GM12878 (cell line): ENCODE measurements at regions not wholly inside any gene's neighbourhood (a gene's known extent, or its start where the extent isn't known, plus 50 kb on each side); places are given as distances from the start of the nearest gene placed in this dataset.

ENCODE experiments used
- ATAC-seq: fragments of 200-7000 bp; cut with Tn5 transposase; 3 replicates; pipeline ENCODE4 v1.9.1; 2020; ENCODE audit warnings: mild to moderate bottlenecking, moderate library complexity
- BruUV-seq: library from RNA; stranded (reverse); fragments of 400-500 nt; replicated peaks from 2 replicates; lab custom pipeline; 2021; lab: Mats Ljungman, UMichigan
- CTCF ChIA-PET: fragments of 300-600 bp; sonication (Branson Sonifier 250); formaldehyde crosslinking; extraction: SDS; loops from one replicate; lab custom pipeline; 2021; ENCODE audit warnings: inconsistent platforms; lab: Yijun Ruan, JAX
- POLR2A ChIA-PET: fragments of 350-600 bp; formaldehyde crosslinking; extraction: SDS; loops from one replicate; lab custom pipeline; 2021; ENCODE audit warnings: inconsistent platforms; lab: Charles Lee
- RAD21 ChIA-PET: fragments of 300-600 bp; sonication (Branson Sonifier 250); formaldehyde crosslinking; loops from one replicate; lab custom pipeline; 2023; ENCODE audit warnings: antibody characterized with exemption; ENCODE audit not compliant: unreplicated experiment; lab: Charles Lee
- SMC1A ChIA-PET: fragments of 300-600 bp; sonication (Branson Sonifier 250); formaldehyde crosslinking; loops from one replicate; lab custom pipeline; 2023; ENCODE audit not compliant: unreplicated experiment, uncharacterized antibody; lab: Charles Lee
- DNase-seq: peaks from one replicate; pipeline ENCODE4 v3.0.0-alpha.2; 2011; ENCODE audit warnings: low read depth, low spot score
- FAIRE-seq: peaks from 3 replicates; lab custom pipeline; 2011; peaks lifted over from hg19 to GRCh38; lab: Jason Lieb, UNC
- H2AFZ ChIP-seq: 2 replicates; pipeline ENCODE4 v1.6.0; 2011; ENCODE audit warnings: low read depth, low read length, control low read depth; ENCODE audit not compliant: control insufficient read depth
- H3K27ac ChIP-seq: 2 replicates; pipeline ENCODE4 v1.5.1; 2011; ENCODE audit warnings: control low read depth; ENCODE audit not compliant: control insufficient read depth, insufficient read depth
- H3K27me3 ChIP-seq, 2 experiments: replicated peaks in 1 of 2; 2 replicates each; pipeline versions ENCODE4 v1.6.0 to v1.6.1; 2011; ENCODE audit warnings: low read length in 1 of 2; ENCODE audit not compliant: control insufficient read depth in 2 of 2, insufficient read depth in 2 of 2
- H3K36me3 ChIP-seq, 2 experiments: 2 replicates each; pipeline ENCODE4 v1.5.1; 2011; ENCODE audit warnings: low read length in 1 of 2; ENCODE audit not compliant: control insufficient read depth in 2 of 2, insufficient read depth in 2 of 2
- H3K4me1 ChIP-seq: 2 replicates; pipeline ENCODE4 v1.6.1; 2011; ENCODE audit warnings: mild to moderate bottlenecking, low read length, moderate library complexity, mixed read lengths; ENCODE audit not compliant: control insufficient read depth, insufficient read depth
- H3K4me2 ChIP-seq: 2 replicates; pipeline ENCODE4 v1.6.0; 2011; ENCODE audit warnings: control low read depth; ENCODE audit not compliant: control insufficient read depth, insufficient read depth
- H3K4me3 ChIP-seq: fragments of 200-600 bp; sonication (generic); 2 replicates; pipeline ENCODE4 v1.5.1; 2016
- H3K79me2 ChIP-seq: 2 replicates; pipeline ENCODE4 v1.6.0; 2011; ENCODE audit warnings: low read length; ENCODE audit not compliant: control insufficient read depth, insufficient read depth
- H3K9ac ChIP-seq: 2 replicates; pipeline ENCODE4 v1.8.0; 2011; ENCODE audit warnings: low read length, control low read depth, mixed read lengths; ENCODE audit not compliant: control insufficient read depth, insufficient read depth
- H3K9me3 ChIP-seq: replicated peaks from 3 replicates; pipeline ENCODE4 v1.5.1; 2011; ENCODE audit warnings: mild to moderate bottlenecking, low read length; ENCODE audit not compliant: control insufficient read depth, insufficient read depth
- H4K20me1 ChIP-seq: 2 replicates; pipeline ENCODE4 v1.6.0; 2011; ENCODE audit not compliant: control insufficient read depth, insufficient read depth
- EP300 ChIP-seq, 2 experiments: fragments of 150-350 bp in 1 of 2; IDR thresholded peaks; 2 replicates each; pipeline ENCODE4 v1.6.1; 2011 to 2012; ENCODE audit warnings: low read depth in 2 of 2, low read length in 2 of 2, borderline replicate concordance in 1 of 2, improper control_type of control experiment in 1 of 2, inconsistent platforms in 1 of 2; ENCODE audit not compliant: control insufficient read depth in 1 of 2
- IKZF1 ChIP-seq: fragments of 450-650 bp; conservative IDR thresholded peaks from 2 replicates; pipeline ENCODE4 v1.6.1; 2017; ENCODE audit warnings: antibody characterized with exemption, mild to moderate bottlenecking
- IRF5 ChIP-seq: fragments of 450-650 bp; IDR thresholded peaks from 2 replicates; pipeline ENCODE4 v1.6.1; 2017; ENCODE audit warnings: borderline replicate concordance
- JUND ChIP-seq: IDR thresholded peaks from 2 replicates; pipeline ENCODE4 v1.6.1; 2012; ENCODE audit warnings: low read depth, mild to moderate bottlenecking, low read length, improper control_type of control experiment, moderate library complexity
- MTA2 ChIP-seq: fragments of 450-650 bp; IDR thresholded peaks from 2 replicates; pipeline ENCODE4 v1.6.1; 2016; ENCODE audit warnings: low read depth, mild to moderate bottlenecking, moderate library complexity
- RAD21 ChIP-seq: IDR thresholded peaks from 2 replicates; pipeline ENCODE4 v1.6.1; 2011; ENCODE audit warnings: mild to moderate bottlenecking, low read depth, low read length, moderate library complexity; ENCODE audit not compliant: insufficient read depth
- SMC3 ChIP-seq: IDR thresholded peaks from 2 replicates; pipeline ENCODE4 v1.6.1; 2011; ENCODE audit warnings: low read length, improper control_type of control experiment, borderline replicate concordance
- SRF ChIP-seq, 2 experiments: IDR thresholded peaks; 2 replicates each; pipeline ENCODE4 v1.6.1; 2011; ENCODE audit warnings: low read depth in 2 of 2, low read length in 2 of 2, mild to moderate bottlenecking in 1 of 2, moderate library complexity in 1 of 2
- TCF12 ChIP-seq: IDR thresholded peaks from 2 replicates; pipeline ENCODE4 v1.6.1; 2011; ENCODE audit warnings: low read depth, mild to moderate bottlenecking, low read length
- WGBS: methylation state at CpG from one replicate; pipeline ENCODE4 v1.1.6; 2016; ENCODE audit warnings: low lambda C conversion rate; ENCODE audit not compliant: insufficient replicate concordance, insufficient coverage; ENCODE audit errors: missing lambda C conversion rate; 5-methylcytosine and 5-hydroxymethylcytosine counted together
- in situ Hi-C: fragments of 300-500 bp; cut with MboI; formaldehyde crosslinking; loops from 9 replicates; pipeline ENCODE4 v1.14.3; 2018; ENCODE audit warnings: mixed read lengths
- intact Hi-C: fragments of 100-400 bp; cut with micrococcal nuclease; formaldehyde crosslinking; loops from one replicate; pipeline ENCODE4 v1.14.2; 2022; ENCODE audit not compliant: unreplicated experiment
- TF ChIP-seq, protein P1 (sequence below), 3 experiments: IDR thresholded peaks in 2 of 3; conservative IDR thresholded peaks in 1 of 3; 2 replicates each; pipeline ENCODE4 v1.5.1; 2011; ENCODE audit warnings: low read depth in 3 of 3, low read length in 3 of 3, mild to moderate bottlenecking in 3 of 3, control low read depth in 2 of 3, moderate library complexity in 2 of 3, inconsistent platforms in 1 of 3, mixed read lengths in 1 of 3; ENCODE audit not compliant: control insufficient read depth in 2 of 3, insufficient read depth in 1 of 3; ENCODE audit errors: extremely low read depth in 1 of 3
- TF ChIP-seq, protein P2 (sequence below): fragments of 450-650 bp; IDR thresholded peaks from 2 replicates; pipeline ENCODE4 v1.6.1; 2017; ENCODE audit warnings: low read depth, mild to moderate bottlenecking, moderate library complexity

DNA sequence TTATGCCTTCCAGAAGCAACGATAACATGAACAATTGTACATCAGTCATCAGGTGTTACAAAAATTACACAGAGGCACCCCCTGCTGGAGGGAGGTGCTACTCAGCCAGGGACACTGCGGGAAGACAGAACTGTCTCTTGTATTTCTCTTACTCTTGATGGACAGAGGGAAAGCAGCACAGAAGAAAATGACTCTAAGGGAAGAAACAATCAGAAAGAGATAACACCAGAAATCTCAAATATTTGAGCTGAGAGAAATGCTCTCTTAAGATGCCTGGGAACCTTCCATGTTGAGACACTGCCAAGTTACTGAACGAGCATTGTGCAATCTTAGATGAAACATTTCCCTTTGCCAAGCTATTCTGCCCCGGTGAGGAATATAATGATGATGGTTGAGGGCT is 227.6 kb upstream of the NPSR1 start:
- H3K4me2 ChIP-seq: no peak overlapping the region
- no peak for FAIRE-seq
- ChIA-PET RAD21 (interaction anchor here (1.3 kb wide), 1 partner anchor 110 kb away, joined by 6 read pairs; no protein-coding TSS in a partner anchor), CTCF (interaction anchor here (1.0 to 3.8 kb wide), 2 partner anchors 21 to 110 kb away, joined by 3 to 23 read pairs; no protein-coding TSS in a partner anchor), SMC1A (interaction anchor here (1.0 to 1.9 kb wide), 2 partner anchors 104 to 110 kb away, joined by 3 to 9 read pairs; no protein-coding TSS in a partner anchor)
- H2AFZ ChIP-seq: no peak overlapping the region
- no peak overlapping the region for H3K4me3 ChIP-seq
- H3K79me2 ChIP-seq: no peaks in the 10 kb centered on the region
- no peak for DNase-seq
- H3K27me3 ChIP-seq: no peaks in the 10 kb centered on the region
- intact Hi-C loops: loop anchor here (1.0 to 10.0 kb wide), 2 partner anchors 109 to 296 kb away; no protein-coding TSS in a partner anchor
- no peak overlapping the region for H3K9ac ChIP-seq
- H4K20me1 ChIP-seq: no peaks in the 10 kb centered on the region
- H3K4me1 ChIP-seq: no peaks in the 10 kb centered on the region
- TF ChIP-seq, protein P1, sequence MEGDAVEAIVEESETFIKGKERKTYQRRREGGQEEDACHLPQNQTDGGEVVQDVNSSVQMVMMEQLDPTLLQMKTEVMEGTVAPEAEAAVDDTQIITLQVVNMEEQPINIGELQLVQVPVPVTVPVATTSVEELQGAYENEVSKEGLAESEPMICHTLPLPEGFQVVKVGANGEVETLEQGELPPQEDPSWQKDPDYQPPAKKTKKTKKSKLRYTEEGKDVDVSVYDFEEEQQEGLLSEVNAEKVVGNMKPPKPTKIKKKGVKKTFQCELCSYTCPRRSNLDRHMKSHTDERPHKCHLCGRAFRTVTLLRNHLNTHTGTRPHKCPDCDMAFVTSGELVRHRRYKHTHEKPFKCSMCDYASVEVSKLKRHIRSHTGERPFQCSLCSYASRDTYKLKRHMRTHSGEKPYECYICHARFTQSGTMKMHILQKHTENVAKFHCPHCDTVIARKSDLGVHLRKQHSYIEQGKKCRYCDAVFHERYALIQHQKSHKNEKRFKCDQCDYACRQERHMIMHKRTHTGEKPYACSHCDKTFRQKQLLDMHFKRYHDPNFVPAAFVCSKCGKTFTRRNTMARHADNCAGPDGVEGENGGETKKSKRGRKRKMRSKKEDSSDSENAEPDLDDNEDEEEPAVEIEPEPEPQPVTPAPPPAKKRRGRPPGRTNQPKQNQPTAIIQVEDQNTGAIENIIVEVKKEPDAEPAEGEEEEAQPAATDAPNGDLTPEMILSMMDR (IDR thresholded peaks at IDR 0.05 in 2 of 3, conservative IDR thresholded peaks at IDR 0.05 in 1 of 3; ENCODE audit: control insufficient read depth in 2 of 3, extremely low read depth in 1 of 3, insufficient read depth in 1 of 3, low read depth in 3 of 3, low read length in 3 of 3): peak; percentile 18 to 61 (median 43); a peak in 3 of 6 replicates
- TF ChIP-seq SMC3 (peak; percentile 65; the same call in 1 of the 2 replicates), TCF12 (no peak), RAD21 (peak; percentile 47)
- TF ChIP-seq, all 136 proteins: peak for 3
- BruUV-seq: no TSS peak
- POLR2A ChIA-PET: no interaction called here
- Histone ChIP-seq H3K9me3 (no peaks in the 10 kb centered on the region), H3K27ac (no peak overlapping the region), H3K36me3 (no peaks in the 10 kb centered on the region)
- WGBS: 24% methylated on average over 4 of the region's 4 CpGs
- ATAC-seq: peak; percentile 80
- in situ Hi-C loops: no loop called here

GRCh38 chr7:34438436-34438835 is 219.6 kb upstream of the NPSR1 start:
- H3K27me3 ChIP-seq: no peaks in the 10 kb centered on the region
- in situ Hi-C loops (no loop called here), intact Hi-C loops (loop anchor here (10.0 kb wide), 1 partner anchor 304 kb away; no protein-coding TSS in a partner anchor)
- BruUV-seq: no TSS peak
- no peak overlapping the region for H3K9ac ChIP-seq
- 1% methylated on average over 3 of the region's 3 CpGs for WGBS
- no peaks in the 10 kb centered on the region for H3K4me1 ChIP-seq
- no peaks in the 10 kb centered on the region for H4K20me1 ChIP-seq
- H2AFZ ChIP-seq: no peak overlapping the region
- ChIA-PET CTCF (no interaction called here), SMC1A (interaction anchor here (0.6 to 1.0 kb wide), 2 partner anchors 74 to 124 kb away, joined by 3 to 4 read pairs; no protein-coding TSS in a partner anchor), RAD21 (interaction anchor here (0.9 kb wide), 1 partner anchor 120 kb away, joined by 3 read pairs; no protein-coding TSS in a partner anchor), POLR2A (no interaction called here)
- no peak overlapping the region for H3K4me3 ChIP-seq
- DNase-seq (no peak), FAIRE-seq (no peak), ATAC-seq (peak; percentile 78)
- H3K9me3 ChIP-seq: no peaks in the 10 kb centered on the region
- H3K36me3 ChIP-seq: no peaks in the 10 kb centered on the region
- no peaks in the 10 kb centered on the region for H3K79me2 ChIP-seq
- H3K4me2 ChIP-seq: no peak overlapping the region
- no peak overlapping the region for H3K27ac ChIP-seq
- TF ChIP-seq EP300 (IDR thresholded peaks at IDR 0.05; ENCODE audit: borderline replicate concordance in 1 of 2, control insufficient read depth in 1 of 2, low read depth in 2 of 2, low read length in 2 of 2): no peak
- TF ChIP-seq SRF (IDR thresholded peaks at IDR 0.05; ENCODE audit: low read depth in 2 of 2, low read length in 2 of 2): no peak
- TF ChIP-seq IRF5: no peak
- no peak for TF ChIP-seq JUND
- TF ChIP-seq, protein P2, sequence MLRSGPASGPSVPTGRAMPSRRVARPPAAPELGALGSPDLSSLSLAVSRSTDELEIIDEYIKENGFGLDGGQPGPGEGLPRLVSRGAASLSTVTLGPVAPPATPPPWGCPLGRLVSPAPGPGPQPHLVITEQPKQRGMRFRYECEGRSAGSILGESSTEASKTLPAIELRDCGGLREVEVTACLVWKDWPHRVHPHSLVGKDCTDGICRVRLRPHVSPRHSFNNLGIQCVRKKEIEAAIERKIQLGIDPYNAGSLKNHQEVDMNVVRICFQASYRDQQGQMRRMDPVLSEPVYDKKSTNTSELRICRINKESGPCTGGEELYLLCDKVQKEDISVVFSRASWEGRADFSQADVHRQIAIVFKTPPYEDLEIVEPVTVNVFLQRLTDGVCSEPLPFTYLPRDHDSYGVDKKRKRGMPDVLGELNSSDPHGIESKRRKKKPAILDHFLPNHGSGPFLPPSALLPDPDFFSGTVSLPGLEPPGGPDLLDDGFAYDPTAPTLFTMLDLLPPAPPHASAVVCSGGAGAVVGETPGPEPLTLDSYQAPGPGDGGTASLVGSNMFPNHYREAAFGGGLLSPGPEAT: 0 out of 2 replicates have a peak, but pooled peaks have one; percentile 12
- TF ChIP-seq MTA2: no peak
- TF ChIP-seq IKZF1: no peak
